GM19043 (cell line): ENCODE measurements at regions not wholly inside any gene's neighbourhood (a gene's known extent, or its start where the extent isn't known, plus 50 kb on each side); places are given as distances from the start of the nearest gene placed in this dataset.
"Not testable (repeated sequence)": the region's sequence is repeated elsewhere in the genome, so short reads cannot be mapped to it uniquely, and the experiment has no call there.

ENCODE experiments used
- ATAC-seq: cut with Tn5 transposase; IDR thresholded peaks from one replicate; pipeline ENCODE4 v1.9.1; 2021; ENCODE audit warnings: low read depth; ENCODE audit not compliant: unreplicated experiment

DNA sequence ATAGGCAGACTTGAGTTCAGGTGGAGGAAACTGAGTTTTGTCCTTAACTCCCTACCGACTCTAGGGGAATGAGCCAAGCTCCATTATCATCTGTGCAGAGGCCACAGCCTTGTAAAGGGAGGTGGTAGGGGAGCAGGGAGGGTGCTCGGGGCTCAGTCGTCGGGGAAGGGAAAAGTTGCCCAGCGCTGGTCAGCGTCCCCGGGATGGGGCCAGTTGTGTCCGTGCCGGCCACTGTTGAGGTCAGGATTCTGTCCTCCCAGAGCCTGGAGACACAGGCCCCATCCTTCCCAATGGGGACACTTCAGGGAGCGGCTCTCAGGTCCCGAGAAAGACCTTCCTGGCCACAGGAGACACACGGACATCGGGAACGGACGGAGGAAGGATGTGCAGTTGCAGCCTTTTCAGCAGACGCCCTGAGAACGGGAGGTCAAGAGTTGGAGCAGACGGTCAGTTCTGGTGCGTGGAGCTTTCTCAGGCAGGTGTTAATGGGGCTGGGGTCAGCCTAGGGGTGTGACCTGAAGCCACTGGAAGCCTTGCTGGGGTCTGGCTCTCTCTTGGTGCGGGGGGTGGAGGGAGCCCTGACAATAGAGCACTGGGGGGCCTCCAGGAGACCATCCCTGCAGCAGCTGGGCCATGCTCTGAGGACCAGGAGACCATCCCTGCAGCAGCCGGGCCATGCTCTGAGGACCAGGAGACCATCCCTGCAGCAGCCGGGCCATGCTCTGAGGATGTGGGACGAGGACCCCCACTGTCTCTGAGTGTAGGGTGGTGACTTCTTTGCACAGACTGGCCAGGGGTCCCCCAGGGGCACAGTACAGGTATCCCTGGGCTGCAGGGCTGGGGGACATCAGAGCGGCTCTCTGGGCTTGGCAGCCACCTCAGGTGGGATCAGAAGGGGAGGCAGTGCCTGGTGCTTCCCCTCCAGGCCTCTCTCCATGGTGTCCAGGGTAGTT is 394.7 kb downstream of the TMEM121 start:
- ATAC-seq, result not testable (repeated sequence)

GRCh38 chr14:105921781-105922180 is 395.4 kb downstream of the TMEM121 start:
- ATAC-seq, result not testable (repeated sequence)

DNA sequence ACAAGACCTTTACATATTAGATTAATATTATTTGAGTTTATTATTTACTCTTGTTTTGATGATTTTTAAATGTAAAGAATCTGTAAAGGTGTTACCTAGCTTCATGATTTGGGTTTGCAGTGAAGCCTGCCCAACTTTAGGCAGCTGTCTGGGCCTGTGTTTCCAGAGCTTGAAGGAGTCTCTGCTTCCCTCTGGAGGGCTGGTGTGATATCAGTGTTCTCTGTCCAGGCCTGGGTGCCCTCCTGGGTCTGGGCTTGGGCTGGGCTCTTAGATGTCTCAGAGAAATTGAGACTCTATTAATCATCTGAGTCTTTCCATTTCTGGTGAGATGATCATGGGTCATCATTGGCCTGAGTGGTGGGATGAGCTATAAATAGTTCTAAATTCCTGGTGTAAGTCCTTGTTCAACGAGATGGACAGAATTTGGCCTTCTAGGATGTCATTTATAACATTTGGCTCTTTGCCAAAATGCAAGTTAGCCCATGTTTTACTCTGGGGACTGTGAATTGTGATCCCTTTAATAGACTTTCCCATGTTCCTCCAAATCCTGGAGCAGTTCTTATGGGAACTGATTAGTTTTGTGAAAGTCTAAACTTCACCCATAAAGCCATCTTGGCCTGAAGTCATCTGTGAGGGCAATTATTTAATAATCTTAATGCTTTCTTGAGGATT is 397.3 kb downstream of the TMEM121 start:
- ATAC-seq, result not testable (repeated sequence)

DNA sequence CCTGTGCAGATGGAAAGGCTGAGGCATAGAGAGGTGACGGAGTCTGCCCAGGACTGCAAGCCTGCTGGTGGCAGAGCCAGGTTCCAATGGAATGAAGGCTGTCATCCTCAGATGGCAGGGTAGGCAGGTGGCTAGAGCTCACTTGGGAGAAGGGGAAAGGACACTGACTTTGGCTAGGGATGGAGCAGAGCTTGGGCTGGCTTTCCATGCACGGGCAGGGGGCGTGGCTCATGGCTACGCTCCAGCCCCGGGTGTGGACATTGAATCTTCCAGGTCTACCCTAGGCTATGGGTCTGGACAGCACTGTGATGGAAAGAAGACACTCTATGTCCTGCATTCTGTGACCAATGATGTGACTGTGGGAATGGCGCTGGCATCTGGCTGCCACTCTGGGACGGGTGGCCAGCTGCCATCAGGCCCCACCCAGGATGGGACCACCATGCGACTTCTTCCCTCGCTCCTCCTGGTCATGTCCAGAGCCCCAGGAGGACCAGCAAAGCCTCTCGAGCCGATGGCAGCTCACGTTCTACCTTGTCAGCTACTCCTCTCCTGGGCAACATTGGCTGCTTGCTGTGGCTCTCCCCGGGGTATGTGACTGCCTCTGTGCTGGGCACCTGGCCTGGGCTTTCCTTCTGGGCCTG is 398.7 kb downstream of the TMEM121 start:
- ATAC-seq, result no peak

- no peak for ATAC-seq
Observed at GRCh38 chr14:105925615-105926372, 399.4 kb downstream of the TMEM121 start.

GRCh38 chr14:105926373-105927095 is 400.2 kb downstream of the TMEM121 start:
- ATAC-seq, result no peak

DNA sequence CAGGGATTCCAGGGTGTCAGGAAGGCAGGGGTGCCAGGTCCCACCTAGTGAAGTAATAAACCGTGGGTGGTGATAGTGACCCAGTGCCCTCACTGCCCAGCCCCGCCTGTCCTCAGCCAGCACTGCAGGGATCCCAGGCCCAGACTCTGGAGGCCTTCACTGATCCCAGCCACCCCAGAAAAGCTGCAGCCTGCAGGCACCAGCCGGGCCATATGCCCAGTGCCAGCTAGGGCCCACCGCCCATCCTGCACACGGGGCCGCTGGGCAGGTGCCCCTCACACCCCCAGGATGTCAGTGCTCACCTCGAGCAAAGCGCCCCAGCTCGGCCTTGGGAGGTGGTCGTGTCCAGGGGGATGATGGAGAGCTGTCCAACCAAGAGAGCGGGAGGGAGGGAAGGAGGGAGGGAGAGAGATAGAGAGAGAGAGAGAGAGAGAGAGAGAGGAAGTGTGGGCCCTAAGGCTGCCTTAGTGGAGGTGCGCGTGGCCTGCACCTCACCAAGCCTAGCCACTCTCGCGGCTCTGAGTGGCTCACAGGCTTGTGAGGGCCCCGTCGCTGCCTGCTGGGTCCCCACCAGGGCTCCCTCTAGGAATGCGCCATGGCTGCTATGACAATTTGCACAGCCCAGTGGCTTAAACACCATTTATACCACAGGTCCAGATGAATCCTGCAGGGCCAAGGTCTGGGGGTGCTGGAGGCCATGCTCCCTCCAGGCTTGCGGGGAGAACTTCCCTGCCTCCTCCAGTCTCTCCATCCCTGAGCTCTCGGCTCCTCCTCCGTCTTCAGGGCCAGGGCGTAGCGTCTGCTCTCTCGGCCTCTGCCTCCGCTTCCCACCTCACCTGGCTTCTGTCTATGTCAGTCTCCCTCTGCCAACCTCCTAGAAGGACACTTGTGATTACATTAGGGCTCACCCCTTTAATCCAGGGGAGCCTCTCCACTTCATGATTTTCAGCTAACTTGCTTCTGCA is 401.0 kb downstream of the TMEM121 start:
- no peak for ATAC-seq

- ATAC-seq, result not testable (repeated sequence)
Observed at GRCh38 chr14:105928171-105929111, 402.1 kb downstream of the TMEM121 start.

DNA sequence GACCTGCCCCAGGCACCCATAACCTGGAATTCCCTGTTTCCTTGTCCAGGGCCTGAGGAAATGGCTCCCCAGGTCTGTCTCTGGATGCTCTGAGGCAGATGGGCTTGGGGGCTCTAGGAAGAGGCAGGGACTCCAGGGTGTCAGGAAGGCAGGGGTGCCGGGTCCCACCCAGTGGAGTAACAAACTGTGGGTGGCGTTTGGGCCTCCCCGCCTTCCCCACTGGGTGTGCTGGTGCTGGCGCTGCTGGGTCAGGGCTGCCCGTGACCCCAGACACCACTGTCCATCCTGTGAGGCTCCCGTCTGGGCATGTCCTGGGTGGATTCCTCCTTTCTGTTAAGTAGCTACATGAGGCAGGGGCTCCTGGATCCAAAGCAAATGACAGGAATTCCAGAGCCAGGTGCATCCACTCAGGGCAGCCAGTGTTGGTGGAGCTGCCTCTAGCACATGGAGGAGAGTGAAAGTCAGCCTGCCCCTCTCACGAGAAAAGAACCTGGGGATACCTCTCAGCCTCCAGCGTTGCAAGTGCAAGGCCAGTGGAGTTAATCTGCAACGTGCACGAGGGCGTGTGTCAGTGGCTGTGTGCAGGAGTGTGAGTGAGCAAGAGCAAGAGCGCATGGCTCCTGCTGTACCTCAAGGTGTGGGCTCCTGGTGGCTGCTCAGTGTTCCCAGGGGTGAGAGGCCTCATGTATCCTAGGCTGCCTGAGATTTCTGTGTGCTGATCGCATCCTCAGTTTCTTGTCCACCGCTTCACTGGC is 403.1 kb downstream of the TMEM121 start:
- no peak for ATAC-seq

DNA sequence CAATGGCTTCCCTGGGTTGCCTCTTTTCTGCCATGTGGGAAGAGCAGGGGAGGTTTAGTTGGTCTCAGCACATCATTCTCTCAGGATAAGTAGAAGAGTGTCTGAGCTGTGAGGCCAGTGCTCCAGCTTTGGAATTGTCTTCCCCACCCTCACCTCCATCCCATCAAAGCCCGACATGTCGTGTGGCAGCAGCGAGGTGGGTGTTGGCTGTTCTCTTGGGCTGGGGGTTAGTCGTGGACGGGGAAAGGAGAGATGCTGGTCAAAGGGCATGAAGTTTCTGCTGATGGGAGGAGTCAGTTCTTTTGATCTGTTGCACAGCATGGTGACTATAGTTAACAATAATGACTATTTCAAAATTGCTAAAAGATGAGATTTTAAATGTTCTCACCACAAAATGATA is 404.2 kb downstream of the TMEM121 start:
- no peak for ATAC-seq

DNA sequence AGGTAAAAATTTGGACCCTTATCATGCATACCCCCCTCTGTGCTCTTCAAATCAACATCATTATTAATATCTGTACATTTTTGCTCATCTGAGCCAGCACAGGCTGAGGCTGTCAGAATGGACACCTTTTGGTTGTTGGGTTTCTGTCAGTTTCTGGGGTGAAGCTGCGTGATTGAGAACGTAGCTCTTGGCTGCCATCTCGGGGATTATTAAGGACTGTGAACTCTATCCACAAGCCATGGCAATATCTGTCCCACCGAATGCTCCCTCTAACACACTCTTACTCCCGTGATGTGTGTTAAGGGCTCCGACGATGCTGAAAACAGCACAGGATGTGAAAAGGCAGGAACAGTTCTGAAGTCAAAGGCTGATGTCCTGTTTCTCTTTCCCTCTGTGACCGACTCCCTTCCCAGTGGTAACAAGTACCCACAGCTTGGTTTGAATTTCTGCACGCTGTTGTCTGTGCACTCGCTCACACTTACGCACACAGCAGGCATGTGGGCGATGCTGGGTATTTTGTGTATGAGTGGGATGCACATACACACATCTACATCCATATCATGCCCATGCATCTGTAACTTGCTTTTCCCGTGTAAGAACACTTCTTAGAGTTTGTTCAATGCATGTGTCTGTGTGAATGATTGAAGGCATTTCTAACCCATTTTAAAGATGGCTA is 405.6 kb downstream of the TMEM121 start:
- no peak for ATAC-seq

- no peak for ATAC-seq
Observed at GRCh38 chr14:105933238-105933637, 406.9 kb downstream of the TMEM121 start.

GRCh38 chr14:105935384-105935783 is 409.0 kb downstream of the TMEM121 start:
- ATAC-seq, result no peak

DNA sequence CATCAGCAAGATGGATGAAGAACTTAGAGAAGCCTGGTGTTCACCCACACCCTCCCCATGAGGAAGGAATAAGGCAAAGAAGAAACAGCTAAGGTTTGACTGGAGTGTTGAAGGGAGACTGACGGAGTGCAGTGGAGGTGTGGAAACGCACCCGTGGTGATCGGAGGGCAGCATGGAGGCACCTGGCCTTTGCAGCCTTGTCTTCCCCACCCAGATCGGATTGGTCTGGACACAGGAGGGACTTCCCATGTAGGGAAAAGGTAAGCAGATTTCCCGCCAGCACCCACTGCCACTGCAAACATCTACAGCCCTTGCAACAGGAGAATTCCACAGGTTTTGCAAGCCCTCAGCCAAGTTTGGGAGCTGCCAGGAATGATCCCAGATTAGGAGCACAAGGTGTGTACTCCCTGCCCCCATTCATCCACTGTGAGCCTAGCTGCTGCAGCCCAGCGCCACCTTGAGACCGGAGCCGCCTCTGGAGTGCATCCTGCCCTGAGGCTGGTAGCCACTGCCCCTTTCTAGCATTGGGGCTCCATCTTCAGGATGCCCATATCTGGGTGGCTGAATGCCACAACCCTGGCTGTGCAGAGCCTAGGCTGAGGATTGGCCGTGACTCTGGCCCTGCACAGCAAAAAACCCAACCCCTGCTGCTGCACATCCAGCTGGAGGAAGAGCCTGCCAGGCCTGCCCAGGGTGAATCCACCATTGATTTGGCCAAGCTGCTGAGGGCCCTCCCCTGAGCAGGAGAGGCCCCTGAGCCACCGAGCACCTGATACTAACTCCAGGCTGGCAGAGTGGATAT is 411.1 kb downstream of the TMEM121 start:
- no peak for ATAC-seq

GRCh38 chr14:105938055-105938863 is 411.9 kb downstream of the TMEM121 start:
- no peak for ATAC-seq
